ENCODE measurements at regions not wholly inside any gene's neighbourhood (a gene's known extent, or its start where the extent isn't known, plus 50 kb on each side); places are given as distances from the start of the nearest gene placed in this dataset.

DNA sequence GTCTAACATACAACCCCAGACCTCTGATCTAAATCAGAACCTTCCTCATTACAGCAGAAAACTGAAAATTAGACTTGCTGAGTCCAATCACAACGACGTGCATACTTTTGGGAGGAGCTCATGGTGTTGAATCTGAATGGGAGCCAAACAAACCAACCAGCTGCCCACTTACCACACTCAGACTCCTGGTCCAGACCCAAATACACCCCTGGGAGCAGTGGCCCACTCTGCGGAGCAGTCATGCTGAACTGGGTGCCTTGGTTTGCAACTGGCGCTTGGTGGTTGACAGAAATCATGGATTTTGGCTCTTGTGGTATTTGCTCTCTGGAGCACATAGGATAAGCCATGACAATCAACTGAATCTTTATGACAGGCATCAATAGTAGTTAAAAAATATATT is 253.6 kb upstream of the TNP1 start:
- Mint-ChIP-seq H3K4me1 (no peaks in the 10 kb centered on the region), H3K9me3 (peaks cover 4% of the 10 kb centered on the region), H3K4me3 (no peak overlapping the region), H3K36me3 (ENCODE audit: low read depth) (no peaks in the 10 kb centered on the region), H3K27ac (no peak overlapping the region), H3K27me3 (peaks cover 7% of the 10 kb centered on the region)
- DNase-seq (no peak), ATAC-seq (ENCODE audit: low read depth) (no peak)
- intact Hi-C loops (cut with micrococcal nuclease) = no loop called here
- POLR2A ChIA-PET = no interaction called here
- CTCF ChIA-PET = no interaction called here
- TF ChIP-seq, protein P1, sequence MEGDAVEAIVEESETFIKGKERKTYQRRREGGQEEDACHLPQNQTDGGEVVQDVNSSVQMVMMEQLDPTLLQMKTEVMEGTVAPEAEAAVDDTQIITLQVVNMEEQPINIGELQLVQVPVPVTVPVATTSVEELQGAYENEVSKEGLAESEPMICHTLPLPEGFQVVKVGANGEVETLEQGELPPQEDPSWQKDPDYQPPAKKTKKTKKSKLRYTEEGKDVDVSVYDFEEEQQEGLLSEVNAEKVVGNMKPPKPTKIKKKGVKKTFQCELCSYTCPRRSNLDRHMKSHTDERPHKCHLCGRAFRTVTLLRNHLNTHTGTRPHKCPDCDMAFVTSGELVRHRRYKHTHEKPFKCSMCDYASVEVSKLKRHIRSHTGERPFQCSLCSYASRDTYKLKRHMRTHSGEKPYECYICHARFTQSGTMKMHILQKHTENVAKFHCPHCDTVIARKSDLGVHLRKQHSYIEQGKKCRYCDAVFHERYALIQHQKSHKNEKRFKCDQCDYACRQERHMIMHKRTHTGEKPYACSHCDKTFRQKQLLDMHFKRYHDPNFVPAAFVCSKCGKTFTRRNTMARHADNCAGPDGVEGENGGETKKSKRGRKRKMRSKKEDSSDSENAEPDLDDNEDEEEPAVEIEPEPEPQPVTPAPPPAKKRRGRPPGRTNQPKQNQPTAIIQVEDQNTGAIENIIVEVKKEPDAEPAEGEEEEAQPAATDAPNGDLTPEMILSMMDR (IDR thresholded peaks at IDR 0.05) = no peak

DNA sequence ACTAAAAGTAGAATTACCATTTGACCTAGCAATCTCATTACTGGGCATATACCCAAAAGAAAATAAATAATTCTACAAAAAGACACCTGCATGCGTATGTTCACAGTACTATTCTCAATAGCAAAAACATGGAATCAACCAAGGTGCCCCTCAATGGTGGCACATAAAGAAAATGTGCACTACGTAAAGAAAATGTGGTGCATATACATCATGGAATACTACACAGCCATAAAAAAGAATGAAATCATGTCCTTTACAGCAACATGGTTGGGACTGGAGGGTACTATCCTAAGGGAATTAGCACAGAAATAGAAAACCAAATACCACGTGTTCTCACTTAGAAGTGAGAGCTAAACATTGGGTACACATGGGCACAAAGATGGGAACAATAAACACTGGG is 250.7 kb upstream of the TNP1 start:
- ChIA-PET POLR2A (no interaction called here), CTCF (no interaction called here)
- intact Hi-C loops (cut with micrococcal nuclease) = no loop called here
- DNase-seq (no peak), ATAC-seq (ENCODE audit: low read depth) (no peak)
- Mint-ChIP-seq H3K4me1 (no peaks in the 10 kb centered on the region), H3K4me3 (no peak overlapping the region), H3K9me3 (peaks cover 4% of the 10 kb centered on the region), H3K27ac (no peak overlapping the region), H3K27me3 (peaks cover 5% of the 10 kb centered on the region), H3K36me3 (ENCODE audit: low read depth) (no peaks in the 10 kb centered on the region)
- TF ChIP-seq, protein P1 (IDR thresholded peaks at IDR 0.05) = no peak

DNA sequence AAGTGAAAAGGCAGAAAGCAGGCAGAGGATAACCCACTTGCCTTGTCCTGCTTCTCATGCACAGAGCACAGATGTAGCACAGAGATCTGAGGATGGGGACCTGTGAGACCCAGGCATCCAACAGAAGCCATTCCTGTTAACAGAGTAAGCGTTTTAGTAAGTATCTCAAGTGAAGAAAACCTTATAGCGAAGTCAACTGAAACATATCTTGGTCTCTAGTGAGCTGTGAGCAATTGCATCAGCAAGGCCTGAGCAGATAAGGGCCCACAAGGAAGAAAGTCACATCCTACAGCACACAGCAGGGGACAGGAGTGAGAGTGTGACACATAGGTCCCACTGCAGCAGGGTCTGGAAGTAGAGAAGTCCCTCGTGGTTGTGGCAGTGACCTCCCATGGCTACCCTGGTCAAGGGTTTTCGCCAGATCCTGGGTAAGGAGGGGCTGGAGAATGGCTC is 248.7 kb upstream of the TNP1 start:
- no peak for DNase-seq
- H3K4me3 Mint-ChIP-seq = no peak overlapping the region
- CTCF ChIA-PET = no interaction called here
- TF ChIP-seq, protein P1 (IDR thresholded peaks at IDR 0.05) = no peak
- H3K27ac Mint-ChIP-seq = no peak overlapping the region
- H3K36me3 Mint-ChIP-seq (ENCODE audit: low read depth) = no peaks in the 10 kb centered on the region
- no peaks in the 10 kb centered on the region for H3K4me1 Mint-ChIP-seq
- POLR2A ChIA-PET = no interaction called here
- intact Hi-C loops (cut with micrococcal nuclease) = no loop called here
- H3K27me3 Mint-ChIP-seq = peaks cover 5% of the 10 kb centered on the region
- H3K9me3 Mint-ChIP-seq = peaks cover 4% of the 10 kb centered on the region
- no peak for ATAC-seq (ENCODE audit: low read depth)

DNA sequence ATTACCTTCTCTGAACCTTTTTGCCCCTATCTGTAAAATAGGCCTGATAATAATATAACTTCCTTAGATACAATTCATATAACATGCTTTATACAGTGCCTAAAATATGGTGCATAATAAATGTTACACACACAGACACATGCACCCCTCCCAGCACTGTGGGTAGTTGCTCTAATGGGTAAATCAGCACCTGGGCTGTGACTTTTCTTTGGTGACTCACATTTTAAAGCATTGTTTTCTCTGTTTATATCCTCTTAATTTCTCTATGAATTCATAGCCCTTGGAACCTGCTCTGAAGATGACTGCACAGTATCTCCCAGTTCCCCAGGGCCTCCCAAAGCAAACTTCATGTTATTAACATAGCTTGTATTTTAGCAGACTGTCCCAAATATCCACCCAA is 248.2 kb upstream of the TNP1 start:
- intact Hi-C loops (cut with micrococcal nuclease) = no loop called here
- Mint-ChIP-seq H3K4me3 (no peak overlapping the region), H3K4me1 (no peaks in the 10 kb centered on the region), H3K27me3 (peaks cover 5% of the 10 kb centered on the region), H3K9me3 (peaks cover 4% of the 10 kb centered on the region), H3K36me3 (ENCODE audit: low read depth) (no peaks in the 10 kb centered on the region), H3K27ac (no peak overlapping the region)
- POLR2A ChIA-PET = no interaction called here
- TF ChIP-seq, protein P1 (IDR thresholded peaks at IDR 0.05) = no peak
- CTCF ChIA-PET = no interaction called here
- ATAC-seq (ENCODE audit: low read depth) = no peak
- no peak for DNase-seq

DNA sequence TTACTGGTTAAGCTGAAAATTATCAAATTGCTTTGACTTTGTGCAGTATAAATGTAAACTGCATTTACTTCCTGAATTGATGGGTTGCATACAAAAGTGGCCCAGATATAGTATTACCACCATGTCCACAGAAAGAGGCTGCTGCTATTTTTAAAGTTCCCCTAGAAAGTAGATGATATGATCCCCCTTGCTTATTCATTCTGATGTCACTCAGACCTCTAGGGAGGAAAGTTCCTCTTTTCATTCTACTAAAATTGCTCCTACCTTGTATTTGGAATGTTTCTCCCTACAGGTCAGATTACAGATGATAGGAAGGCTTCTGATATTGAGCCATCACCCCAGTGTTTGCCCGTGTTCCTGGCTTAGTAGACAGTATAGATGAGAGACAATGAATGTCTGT is 247.6 kb upstream of the TNP1 start:
- H3K9me3 Mint-ChIP-seq = peaks cover 4% of the 10 kb centered on the region
- no peak for ATAC-seq (ENCODE audit: low read depth)
- H3K4me1 Mint-ChIP-seq = no peaks in the 10 kb centered on the region
- POLR2A ChIA-PET = no interaction called here
- intact Hi-C loops (cut with micrococcal nuclease) = no loop called here
- TF ChIP-seq, protein P1 (IDR thresholded peaks at IDR 0.05) = no peak
- H3K27ac Mint-ChIP-seq = no peak overlapping the region
- H3K4me3 Mint-ChIP-seq = no peak overlapping the region
- CTCF ChIA-PET = no interaction called here
- no peak for DNase-seq
- H3K27me3 Mint-ChIP-seq = peaks cover 5% of the 10 kb centered on the region
- H3K36me3 Mint-ChIP-seq (ENCODE audit: low read depth) = no peaks in the 10 kb centered on the region

Measured in activated B cell treated with CpG ODN at 0.5 μM for 24 hours (primary cell).